ENCODE measurements at regions not wholly inside any gene's neighbourhood (a gene's known extent, or its start where the extent isn't known, plus 50 kb on each side); places are given as distances from the start of the nearest gene placed in this dataset.

DNA sequence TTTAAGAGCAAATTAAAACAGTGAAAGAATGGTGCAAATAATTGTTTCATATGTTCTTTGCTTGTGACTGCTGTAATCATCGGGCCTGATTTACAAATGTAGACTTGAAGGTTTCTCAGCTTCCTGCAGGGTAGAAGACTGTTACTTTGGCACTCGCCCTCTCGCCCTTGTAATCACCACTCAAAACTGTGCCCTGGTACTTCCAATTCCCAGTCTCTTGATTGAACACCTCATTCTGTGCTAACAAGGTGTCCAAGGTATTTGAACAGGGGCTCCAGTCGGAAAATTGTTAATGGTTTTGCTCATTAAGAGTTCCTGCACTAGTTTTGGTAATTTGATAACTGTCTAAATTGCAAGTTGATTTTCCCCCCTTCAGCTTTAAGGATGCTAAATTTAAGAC lies 209.5 kb downstream of the ZIC1 start:
- no peaks in the 10 kb centered on the region for H3K36me3 ChIP-seq (ENCODE audit: insufficient read depth)
- no peaks in the 10 kb centered on the region for H3F3A ChIP-seq (replicated peaks; ENCODE audit: low read depth)
- no peaks in the 10 kb centered on the region for H3K79me2 ChIP-seq (replicated peaks; ENCODE audit: insufficient read depth)
- Mint-ChIP-seq H3K36me3 (ENCODE audit: low read depth) (no peaks in the 10 kb centered on the region), H3K9me3 (no peaks in the 10 kb centered on the region), H3K27ac (peak overlapping the region; percentile 75), H3K27me3 (ENCODE audit: insufficient read depth, low read depth, poor library complexity) (no peaks in the 10 kb centered on the region), H3K4me1 (peaks cover 33% of the 10 kb centered on the region), H3K4me3 (no peak overlapping the region)
- no peak overlapping the region for H3K27ac ChIP-seq (ENCODE audit: low read depth)
- H2AFZ ChIP-seq, result no peak overlapping the region
- no peaks in the 10 kb centered on the region for H3K9me2 ChIP-seq (ENCODE audit: insufficient read depth)
- TF ChIP-seq ZNF331 (CRISPR knock-in tag; IDR thresholded peaks at IDR 0.05; ENCODE audit: low read depth) (no peak), CREB1 (CRISPR knock-in tag; IDR thresholded peaks at IDR 0.05; ENCODE audit: low read depth) (no peak), ZNF114 (CRISPR knock-in tag; IDR thresholded peaks at IDR 0.05) (no peak), NANOG (IDR thresholded peaks at IDR 0.05; ENCODE audit: borderline replicate concordance) (no peak), JUNB (IDR thresholded peaks at IDR 0.05; ENCODE audit: unreplicated experiment) (no peak), POLR2AphosphoS5 (IDR thresholded peaks at IDR 0.05; ENCODE audit: low read depth) (no peak), EZH2phosphoT487 (IDR thresholded peaks at IDR 0.05; ENCODE audit: unreplicated experiment) (no peak), EZH2 (IDR thresholded peaks at IDR 0.05; ENCODE audit: low read depth, unreplicated experiment) (no peak), STAT1 (IDR thresholded peaks at IDR 0.05; ENCODE audit: unreplicated experiment) (no peak)
- TF ChIP-seq, protein P1, sequence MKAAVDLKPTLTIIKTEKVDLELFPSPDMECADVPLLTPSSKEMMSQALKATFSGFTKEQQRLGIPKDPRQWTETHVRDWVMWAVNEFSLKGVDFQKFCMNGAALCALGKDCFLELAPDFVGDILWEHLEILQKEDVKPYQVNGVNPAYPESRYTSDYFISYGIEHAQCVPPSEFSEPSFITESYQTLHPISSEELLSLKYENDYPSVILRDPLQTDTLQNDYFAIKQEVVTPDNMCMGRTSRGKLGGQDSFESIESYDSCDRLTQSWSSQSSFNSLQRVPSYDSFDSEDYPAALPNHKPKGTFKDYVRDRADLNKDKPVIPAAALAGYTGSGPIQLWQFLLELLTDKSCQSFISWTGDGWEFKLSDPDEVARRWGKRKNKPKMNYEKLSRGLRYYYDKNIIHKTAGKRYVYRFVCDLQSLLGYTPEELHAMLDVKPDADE (IDR thresholded peaks at IDR 0.05), result no peak
- TF ChIP-seq, protein P2, sequence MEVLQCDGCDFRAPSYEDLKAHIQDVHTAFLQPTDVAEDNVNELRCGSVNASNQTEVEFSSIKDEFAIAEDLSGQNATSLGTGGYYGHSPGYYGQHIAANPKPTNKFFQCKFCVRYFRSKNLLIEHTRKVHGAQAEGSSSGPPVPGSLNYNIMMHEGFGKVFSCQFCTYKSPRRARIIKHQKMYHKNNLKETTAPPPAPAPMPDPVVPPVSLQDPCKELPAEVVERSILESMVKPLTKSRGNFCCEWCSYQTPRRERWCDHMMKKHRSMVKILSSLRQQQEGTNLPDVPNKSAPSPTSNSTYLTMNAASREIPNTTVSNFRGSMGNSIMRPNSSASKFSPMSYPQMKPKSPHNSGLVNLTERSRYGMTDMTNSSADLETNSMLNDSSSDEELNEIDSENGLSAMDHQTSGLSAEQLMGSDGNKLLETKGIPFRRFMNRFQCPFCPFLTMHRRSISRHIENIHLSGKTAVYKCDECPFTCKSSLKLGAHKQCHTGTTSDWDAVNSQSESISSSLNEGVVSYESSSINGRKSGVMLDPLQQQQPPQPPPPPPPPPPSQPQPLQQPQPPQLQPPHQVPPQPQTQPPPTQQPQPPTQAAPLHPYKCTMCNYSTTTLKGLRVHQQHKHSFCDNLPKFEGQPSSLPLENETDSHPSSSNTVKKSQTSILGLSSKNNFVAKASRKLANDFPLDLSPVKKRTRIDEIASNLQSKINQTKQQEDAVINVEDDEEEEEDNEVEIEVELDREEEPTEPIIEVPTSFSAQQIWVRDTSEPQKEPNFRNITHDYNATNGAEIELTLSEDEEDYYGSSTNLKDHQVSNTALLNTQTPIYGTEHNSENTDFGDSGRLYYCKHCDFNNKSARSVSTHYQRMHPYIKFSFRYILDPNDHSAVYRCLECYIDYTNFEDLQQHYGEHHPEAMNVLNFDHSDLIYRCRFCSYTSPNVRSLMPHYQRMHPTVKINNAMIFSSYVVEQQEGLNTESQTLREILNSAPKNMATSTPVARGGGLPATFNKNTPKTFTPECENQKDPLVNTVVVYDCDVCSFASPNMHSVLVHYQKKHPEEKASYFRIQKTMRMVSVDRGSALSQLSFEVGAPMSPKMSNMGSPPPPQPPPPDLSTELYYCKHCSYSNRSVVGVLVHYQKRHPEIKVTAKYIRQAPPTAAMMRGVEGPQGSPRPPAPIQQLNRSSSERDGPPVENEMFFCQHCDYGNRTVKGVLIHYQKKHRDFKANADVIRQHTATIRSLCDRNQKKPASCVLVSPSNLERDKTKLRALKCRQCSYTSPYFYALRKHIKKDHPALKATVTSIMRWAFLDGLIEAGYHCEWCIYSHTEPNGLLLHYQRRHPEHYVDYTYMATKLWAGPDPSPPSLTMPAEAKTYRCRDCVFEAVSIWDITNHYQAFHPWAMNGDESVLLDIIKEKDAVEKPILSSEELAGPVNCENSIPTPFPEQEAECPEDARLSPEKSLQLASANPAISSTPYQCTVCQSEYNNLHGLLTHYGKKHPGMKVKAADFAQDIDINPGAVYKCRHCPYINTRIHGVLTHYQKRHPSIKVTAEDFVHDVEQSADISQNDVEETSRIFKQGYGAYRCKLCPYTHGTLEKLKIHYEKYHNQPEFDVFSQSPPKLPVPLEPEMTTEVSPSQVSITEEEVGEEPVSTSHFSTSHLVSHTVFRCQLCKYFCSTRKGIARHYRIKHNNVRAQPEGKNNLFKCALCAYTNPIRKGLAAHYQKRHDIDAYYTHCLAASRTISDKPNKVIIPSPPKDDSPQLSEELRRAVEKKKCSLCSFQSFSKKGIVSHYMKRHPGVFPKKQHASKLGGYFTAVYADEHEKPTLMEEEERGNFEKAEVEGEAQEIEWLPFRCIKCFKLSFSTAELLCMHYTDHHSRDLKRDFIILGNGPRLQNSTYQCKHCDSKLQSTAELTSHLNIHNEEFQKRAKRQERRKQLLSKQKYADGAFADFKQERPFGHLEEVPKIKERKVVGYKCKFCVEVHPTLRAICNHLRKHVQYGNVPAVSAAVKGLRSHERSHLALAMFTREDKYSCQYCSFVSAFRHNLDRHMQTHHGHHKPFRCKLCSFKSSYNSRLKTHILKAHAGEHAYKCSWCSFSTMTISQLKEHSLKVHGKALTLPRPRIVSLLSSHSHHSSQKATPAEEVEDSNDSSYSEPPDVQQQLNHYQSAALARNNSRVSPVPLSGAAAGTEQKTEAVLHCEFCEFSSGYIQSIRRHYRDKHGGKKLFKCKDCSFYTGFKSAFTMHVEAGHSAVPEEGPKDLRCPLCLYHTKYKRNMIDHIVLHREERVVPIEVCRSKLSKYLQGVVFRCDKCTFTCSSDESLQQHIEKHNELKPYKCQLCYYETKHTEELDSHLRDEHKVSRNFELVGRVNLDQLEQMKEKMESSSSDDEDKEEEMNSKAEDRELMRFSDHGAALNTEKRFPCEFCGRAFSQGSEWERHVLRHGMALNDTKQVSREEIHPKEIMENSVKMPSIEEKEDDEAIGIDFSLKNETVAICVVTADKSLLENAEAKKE (CRISPR knock-in tag; IDR thresholded peaks at IDR 0.05), result no peak
- TF ChIP-seq, protein P3, sequence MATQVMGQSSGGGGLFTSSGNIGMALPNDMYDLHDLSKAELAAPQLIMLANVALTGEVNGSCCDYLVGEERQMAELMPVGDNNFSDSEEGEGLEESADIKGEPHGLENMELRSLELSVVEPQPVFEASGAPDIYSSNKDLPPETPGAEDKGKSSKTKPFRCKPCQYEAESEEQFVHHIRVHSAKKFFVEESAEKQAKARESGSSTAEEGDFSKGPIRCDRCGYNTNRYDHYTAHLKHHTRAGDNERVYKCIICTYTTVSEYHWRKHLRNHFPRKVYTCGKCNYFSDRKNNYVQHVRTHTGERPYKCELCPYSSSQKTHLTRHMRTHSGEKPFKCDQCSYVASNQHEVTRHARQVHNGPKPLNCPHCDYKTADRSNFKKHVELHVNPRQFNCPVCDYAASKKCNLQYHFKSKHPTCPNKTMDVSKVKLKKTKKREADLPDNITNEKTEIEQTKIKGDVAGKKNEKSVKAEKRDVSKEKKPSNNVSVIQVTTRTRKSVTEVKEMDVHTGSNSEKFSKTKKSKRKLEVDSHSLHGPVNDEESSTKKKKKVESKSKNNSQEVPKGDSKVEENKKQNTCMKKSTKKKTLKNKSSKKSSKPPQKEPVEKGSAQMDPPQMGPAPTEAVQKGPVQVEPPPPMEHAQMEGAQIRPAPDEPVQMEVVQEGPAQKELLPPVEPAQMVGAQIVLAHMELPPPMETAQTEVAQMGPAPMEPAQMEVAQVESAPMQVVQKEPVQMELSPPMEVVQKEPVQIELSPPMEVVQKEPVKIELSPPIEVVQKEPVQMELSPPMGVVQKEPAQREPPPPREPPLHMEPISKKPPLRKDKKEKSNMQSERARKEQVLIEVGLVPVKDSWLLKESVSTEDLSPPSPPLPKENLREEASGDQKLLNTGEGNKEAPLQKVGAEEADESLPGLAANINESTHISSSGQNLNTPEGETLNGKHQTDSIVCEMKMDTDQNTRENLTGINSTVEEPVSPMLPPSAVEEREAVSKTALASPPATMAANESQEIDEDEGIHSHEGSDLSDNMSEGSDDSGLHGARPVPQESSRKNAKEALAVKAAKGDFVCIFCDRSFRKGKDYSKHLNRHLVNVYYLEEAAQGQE (IDR thresholded peaks at IDR 0.05; ENCODE audit: unreplicated experiment), result no peak
- TF ChIP-seq, protein P4, sequence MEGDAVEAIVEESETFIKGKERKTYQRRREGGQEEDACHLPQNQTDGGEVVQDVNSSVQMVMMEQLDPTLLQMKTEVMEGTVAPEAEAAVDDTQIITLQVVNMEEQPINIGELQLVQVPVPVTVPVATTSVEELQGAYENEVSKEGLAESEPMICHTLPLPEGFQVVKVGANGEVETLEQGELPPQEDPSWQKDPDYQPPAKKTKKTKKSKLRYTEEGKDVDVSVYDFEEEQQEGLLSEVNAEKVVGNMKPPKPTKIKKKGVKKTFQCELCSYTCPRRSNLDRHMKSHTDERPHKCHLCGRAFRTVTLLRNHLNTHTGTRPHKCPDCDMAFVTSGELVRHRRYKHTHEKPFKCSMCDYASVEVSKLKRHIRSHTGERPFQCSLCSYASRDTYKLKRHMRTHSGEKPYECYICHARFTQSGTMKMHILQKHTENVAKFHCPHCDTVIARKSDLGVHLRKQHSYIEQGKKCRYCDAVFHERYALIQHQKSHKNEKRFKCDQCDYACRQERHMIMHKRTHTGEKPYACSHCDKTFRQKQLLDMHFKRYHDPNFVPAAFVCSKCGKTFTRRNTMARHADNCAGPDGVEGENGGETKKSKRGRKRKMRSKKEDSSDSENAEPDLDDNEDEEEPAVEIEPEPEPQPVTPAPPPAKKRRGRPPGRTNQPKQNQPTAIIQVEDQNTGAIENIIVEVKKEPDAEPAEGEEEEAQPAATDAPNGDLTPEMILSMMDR (conservative IDR thresholded peaks at IDR 0.05; ENCODE audit: low read depth in 2 of 2), result no peak
- H3K4me2 ChIP-seq, result no peak overlapping the region
- H3K4me3 ChIP-seq, result no peak overlapping the region
- peak; percentile 15 for DNase-seq (ENCODE audit: low spot score)
- no peaks in the 10 kb centered on the region for H4K20me1 ChIP-seq (replicated peaks; ENCODE audit: insufficient read depth)
- peak; percentile 26; the same call in 1 of the 3 replicates for ATAC-seq
- H3K27me3 ChIP-seq (ENCODE audit: insufficient read depth), result no peaks in the 10 kb centered on the region
- peaks cover 22% of the 10 kb centered on the region for H3K4me1 ChIP-seq (ENCODE audit: insufficient read depth)

Measured in GM23338 (cell line).